GOT3 (cell line): ENCODE measurements at regions not wholly inside any gene's neighbourhood (a gene's known extent, or its start where the extent isn't known, plus 50 kb on each side); places are given as distances from the start of the nearest gene placed in this dataset.
A peak's percentile ranks its signal among the peaks of the same experiment; 100 is the strongest.
"Not testable (repeated sequence)": the region's sequence is repeated elsewhere in the genome, so short reads cannot be mapped to it uniquely, and the experiment has no call there.

ENCODE experiments used
- DNase-seq: peaks from one replicate; lab custom pipeline; 2025; ENCODE audit warnings: mixed read lengths; lab: John Stamatoyannopoulos, UW

DNA sequence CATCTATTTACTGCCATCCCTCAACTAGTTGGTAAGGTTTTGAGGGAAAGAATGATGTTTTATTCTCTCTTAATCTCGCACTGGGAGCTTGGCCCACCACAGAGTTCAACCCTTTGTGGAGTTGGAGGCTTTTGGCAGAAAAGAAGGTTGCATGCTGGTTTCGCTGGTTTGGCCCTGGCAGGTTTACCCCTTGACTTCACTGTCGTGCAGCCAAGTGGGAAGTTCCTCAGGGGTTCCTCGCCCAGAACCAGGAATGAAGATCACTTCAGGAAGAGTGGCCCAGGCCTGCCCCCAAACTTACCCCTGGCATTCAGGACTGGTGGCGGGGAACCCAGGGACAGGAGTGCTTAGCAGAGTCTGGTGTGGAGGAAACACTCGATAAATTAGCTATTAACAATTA, 103.1 kb upstream of the LYZL2 start:
- DNase-seq, result no peak

DNA sequence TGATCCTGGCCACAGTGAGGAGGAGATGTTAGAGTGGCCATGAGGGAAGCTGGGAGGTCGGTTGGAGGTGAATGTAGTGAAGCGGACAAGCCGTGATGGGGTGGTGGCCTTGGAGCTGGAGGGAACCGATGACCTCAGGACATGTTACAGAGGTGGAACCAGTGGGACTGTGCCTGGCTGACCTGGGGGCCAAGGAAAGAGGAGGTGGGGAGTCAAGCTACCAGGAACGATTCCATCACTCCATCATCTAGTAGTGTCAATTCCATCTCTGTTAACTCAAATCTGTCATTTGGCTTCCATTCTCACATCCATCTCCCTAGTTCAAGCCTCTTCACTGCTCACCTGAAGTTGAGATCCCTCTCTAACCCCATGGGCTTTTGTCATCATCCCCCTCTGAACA, 102.4 kb upstream of the LYZL2 start:
- DNase-seq, result no peak

DNA sequence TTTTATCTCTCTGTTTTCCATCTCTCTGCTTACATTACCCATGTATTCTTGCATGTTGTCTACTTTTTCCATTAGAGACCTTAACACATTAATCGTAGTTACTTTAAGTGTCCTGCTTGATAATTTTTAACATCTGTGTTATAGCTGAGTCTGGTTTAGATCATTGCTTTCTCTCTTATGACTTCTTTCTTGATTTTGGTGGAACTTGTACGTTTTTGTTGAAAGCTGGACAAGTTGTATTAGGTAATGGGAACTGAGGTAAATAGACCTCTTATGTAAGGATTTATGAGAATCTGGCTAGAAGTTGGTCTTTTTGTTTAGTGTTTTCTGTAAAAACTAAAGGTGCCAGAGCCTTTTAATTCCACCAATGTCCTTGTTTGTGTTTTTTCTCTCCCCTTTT, 100.8 kb upstream of the LYZL2 start:
- DNase-seq, result no peak

DNA sequence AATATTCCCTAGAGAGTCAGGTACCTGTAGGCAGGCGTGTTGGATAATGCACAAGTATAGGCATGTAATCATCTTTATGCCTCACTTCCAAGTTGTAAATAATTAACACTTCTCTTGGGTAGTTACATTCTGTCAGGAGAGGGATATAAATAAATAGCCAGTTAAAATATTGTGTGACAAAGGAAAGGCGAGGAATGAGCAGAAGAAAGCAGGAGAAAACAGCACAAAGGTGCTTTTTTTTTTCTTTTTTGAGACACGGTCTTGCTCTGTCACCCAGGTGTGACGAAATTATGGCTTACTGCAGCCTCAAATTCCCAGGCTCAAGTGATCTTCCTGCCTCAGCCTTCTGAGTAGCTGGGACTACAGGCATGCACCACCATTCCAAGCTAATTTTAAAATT, 99.2 kb upstream of the LYZL2 start:
- DNase-seq, result no peak

DNA sequence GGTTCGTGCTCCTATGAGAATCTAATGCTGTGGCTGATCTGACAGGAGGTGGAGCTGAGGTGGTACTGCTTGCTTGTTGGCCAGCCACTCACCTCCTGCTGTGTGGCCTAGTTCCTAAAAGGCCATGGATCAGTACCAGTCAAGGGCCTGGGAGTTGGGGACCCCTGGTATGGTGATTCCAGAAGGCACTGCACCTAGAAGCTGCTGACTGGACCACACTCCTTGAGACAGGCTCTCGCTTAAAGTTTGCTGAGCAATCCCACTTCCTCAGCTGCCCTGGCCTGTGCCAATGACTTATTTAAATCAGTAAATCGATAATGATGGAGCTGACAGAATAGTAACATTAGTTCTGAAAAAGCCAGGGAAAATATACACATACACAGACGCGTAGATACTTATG, 98.6 kb upstream of the LYZL2 start:
- DNase-seq, result no peak

DNA sequence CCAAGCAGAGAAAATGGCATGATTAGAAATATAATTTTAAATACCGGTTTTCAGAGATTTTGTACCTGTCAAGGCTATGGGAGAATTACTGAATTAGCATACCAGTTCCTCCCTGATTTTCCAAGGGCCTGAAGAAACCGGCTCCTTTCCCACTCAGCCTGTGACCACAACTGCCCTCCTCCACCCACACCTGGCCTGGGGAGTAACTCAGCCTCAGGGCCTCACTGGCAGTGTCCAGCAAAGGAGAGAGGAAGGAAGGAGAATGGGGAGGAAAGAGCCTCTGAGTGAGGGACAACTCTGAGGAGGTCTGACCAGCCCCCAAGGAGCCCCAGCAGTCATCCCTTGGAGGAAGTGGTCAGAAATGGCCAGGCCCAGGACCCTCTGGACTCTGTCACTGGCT, 98.0 kb upstream of the LYZL2 start:
- DNase-seq, result no peak

DNA sequence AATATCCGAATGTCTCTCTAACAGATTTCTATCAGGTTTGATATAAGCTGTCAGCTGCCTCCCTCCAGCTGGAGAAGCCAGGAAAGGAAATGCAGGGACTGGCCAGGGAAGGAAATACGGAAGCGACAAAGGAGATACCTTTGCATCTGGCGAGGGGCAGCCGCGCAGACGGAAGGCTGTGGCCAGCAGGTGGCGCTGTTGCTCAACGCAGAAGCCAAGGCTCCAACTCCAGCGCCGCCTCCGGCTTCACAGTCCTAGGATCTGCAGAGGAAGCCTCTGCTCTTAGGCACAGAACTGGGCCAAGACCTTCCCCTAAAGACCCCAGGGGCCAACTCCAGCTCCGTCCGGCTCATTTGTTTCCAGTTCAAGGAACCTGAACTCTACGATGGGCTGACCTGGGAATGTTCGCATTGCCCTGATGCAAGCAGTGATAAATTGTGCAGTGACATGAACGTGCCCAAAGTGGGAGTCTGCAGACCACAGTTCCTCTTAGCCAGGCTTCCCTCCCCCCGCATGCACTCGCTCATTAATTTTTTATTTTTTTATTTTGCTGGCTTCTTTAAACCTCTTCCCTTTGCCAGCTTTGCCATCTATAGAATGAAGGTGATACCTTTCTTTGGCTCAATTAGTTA, 97.3 kb upstream of the LYZL2 start:
- peak; percentile 53 for DNase-seq

DNA sequence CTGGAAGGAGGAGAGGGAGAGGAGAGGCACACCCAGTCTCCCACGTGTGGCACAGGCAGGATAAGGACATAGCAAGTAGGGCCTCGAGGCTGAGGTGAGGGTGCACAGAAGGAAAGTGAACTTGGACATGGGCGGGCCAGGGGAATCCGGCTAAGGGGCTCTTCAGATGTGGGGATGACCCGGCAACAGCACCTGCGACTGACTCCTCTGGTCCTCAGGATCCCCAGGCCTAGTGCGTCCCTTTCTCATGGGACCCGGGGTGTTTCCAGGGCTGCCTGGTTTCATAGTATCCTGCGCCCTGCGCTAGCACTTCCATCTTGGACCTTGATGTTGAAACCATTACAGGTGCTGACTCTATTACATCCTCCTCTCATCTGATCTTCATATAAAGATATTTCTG, 96.1 kb upstream of the LYZL2 start:
- no peak for DNase-seq

DNA sequence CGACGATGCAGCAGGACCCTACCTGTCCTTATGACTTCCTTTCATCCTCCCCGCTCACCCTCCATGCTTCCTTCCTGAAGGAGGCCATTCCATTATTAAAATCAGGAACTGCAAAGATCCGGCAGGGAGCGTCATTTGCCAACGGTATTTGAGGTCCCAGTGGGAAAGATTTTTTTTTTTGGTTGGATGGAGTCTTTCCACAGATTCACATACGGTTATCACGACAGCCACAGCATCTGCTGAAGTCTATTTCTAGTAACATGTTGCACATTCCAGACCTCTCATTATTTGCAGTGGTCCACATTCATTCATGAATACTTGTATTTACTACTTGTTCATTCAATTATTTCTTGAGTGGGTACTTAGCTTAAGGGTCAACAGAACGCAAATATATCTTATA, 94.7 kb upstream of the LYZL2 start:
- DNase-seq, result no peak

DNA sequence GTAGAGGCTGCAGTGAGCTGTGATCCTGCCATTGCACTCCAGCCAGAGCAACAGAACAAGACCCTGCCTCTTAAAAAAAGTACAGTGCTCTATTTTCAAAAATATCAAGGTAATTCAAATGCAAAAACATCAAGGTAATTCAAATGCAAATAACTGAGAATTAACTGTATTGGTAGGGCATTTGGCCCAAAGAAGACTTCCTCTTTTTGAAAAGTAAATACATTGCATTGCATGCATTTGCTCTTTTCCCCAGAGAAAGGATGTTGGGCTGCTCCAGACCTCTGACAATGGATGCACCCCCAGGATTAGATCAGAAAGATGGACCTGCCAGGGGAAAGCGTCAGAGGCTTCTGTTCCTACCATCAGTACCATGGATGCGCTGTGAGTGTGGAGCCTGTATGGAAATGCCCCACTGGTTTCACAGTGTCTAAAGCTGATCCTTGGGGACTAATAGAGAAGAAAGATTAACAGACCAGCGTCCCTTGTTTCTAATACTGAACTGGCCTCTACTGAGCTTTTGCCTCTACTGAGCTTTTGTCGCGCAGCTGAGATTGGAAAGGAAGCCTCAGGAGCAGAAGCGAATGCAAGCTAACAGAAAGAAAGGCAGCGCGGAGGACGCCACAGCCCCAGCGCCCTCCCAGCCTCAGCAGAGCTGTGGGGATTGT, 93.5 kb upstream of the LYZL2 start:
- no peak for DNase-seq

DNA sequence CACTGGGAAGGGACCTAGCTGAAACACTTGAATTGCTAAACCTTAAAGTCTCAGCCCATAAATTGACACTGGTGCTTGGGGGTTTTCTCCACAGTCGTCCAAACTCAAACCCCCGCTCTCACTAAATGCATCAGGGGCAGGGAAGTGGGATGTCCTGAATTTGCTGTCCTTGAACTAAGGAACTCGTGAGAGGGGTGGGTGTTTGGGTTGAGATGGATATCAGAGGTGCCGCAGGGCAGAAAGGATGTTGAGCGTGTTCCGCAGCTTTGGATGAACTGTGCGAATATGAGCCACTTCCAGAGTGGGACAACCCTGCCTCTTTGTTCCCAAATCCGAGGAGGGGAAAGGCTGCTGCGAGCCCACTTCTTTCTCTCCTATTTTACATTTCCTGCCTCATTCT, 90.3 kb upstream of the LYZL2 start:
- no peak for DNase-seq

DNA sequence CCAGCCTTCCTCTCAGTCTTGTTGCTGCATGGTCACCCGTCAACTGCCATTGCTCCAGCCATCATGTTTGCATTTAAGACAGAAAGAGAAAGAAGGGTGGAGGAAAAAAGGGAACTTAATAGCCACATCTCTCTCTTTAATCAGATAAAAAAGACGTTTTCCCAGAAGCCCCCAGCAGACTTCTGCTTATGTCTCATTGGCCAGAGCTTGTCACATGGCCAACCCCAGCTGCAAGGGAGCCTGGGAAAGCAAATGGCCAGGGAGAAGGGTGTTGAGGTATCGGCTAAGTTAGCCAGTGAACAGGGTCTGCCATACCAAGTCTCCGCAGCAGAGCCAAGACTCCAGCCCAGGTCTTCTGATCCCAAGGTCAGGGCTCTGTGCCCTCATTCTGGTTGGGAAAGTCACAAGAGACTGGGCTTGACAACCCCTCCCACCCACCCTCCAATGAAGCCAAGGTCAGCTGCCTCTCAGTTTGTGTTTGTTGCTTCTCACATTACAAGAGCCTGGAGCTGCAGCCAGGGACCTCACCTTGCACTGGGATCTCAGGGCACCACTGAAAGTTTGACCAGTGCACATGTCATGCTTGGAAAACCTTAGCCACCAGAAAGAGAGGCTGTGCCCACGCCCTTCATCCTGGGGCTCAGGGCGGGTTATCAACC, 80.3 kb upstream of the LYZL2 start:
- no peak for DNase-seq

DNA sequence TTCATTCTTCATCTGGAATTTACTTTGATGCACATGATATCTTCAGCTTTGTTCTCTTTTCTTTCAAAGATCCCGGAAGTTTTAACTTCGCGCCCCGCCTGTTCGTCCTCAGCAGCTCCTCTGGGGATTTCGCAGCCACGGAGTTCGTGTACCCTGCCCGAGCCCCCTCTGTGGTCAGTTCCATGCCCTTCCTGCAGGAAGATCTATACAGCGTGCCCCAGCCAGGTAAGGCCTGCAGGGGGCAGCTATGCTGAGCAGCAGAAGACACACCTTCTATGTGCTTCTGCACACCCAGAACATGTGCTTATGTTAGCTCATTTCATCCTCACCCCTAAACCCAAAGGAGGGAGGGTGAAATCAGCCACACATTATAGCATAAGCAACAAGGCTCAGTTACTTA, 79.7 kb upstream of the LYZL2 start:
- no peak for DNase-seq

DNA sequence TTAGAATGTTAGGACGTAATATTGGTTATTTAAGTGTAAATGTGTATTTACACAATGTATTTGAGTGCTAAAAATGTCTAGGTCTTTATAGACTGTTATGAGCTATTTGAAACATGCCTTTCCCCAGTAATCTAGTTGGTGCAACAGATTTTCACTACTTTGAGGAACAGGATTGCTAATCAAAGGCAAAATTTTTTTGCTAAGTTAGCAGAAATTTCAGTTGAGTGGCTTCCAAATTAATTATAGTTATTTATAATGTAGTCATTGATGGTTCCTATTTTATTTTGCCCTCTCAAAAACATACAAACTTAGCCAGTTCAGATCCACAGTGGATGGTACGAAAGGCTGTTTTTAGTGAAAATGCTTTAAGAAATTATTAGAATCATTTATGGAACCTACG, 78.7 kb upstream of the LYZL2 start:
- DNase-seq, result no peak

DNA sequence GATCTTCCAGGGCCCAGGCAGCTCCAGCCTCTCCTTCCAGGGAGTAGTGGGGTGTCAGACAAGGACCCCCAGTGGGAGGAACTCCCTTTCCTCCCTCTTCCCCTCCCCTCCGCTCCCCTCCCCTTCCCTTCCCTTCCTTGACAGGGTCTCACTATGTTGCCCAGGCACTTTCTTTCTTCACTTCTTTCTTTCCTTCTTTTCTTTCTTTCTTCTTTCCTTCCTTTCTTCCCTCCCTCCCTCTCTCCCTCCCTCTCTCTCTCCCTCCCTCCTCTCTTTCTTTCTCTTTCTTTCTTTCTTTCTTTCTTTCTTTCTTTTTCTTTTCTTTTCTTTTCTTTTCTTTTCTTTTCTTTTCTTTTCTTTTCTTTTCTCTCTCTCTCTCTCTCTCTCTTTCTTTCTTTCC, 76.6 kb upstream of the LYZL2 start:
- DNase-seq, result not testable (repeated sequence)

DNA sequence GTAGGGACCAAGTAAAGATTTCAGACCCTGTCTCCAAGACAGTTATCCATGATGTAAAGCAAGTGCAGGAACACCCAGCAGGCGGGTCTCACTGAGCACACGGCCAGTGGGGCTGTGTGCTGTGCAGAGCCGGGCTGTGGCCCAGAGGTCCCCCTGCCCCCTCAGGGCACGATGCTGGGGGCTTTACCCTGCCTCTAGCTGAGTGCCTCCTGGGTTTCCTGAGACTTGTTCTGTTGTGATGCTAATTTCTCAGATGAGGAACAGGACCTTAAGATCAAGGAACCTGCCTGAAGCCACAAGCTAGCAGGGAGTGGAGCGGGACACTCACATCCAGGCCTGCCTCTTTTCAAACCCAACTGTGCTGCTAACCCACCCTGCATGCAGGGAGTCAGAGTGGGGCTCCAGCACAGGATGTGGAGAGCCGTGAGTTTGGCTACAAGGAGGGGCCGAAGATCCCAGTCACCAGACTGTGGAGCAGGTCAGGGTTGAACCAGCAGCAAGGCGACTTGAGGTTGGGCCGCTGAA, 76.1 kb upstream of the LYZL2 start:
- DNase-seq, result no peak

DNA sequence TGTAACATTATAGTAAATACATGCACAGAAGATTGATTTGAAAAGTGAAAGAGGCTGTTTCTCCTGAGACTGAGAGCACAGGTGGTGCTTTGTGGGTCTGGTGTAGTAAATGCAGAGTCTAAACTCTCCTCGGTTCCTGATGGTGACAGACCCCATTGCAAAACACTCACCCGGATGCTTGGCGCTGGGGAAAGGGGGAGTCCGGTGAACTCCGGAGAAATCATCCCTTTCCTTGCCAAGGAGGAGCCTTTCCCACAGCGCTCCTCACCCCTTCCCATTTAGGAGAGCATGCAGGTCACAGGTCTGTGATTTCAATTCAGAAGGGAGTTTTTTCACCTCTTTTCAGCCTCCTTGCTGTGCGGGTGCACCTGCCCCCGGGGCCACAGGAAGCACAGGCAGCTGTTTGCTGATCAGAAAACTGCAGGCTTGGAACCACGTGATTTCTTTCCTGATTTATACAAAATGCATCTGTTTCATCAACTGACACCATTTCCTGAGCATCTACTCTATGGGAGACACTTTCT, 75.6 kb upstream of the LYZL2 start:
- DNase-seq, result no peak

DNA sequence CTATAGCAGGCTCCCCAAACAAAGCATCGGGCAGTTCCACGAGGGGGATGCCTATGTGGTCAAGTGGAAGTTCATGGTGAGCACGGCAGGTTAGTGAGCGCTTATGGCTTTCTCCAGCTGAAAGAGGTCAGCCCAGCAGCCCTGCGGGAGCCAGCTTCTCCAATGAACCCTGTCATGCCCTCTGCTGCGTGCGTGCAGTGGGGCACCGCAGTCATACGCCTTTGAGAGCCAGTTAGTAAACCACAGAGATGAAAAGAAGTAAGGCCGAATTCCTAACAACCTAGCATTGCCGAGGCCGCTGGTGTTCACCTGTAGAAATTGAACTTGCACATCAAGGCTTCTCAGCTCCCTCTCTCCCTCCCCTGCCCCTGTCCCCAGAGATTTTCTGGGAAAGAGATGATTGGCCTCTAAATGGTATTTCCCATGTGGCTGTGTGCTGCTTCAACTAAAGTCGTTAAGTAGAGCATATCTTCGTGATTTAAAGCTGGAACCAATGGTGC, 75.1 kb upstream of the LYZL2 start:
- DNase-seq, result not testable (repeated sequence)

DNA sequence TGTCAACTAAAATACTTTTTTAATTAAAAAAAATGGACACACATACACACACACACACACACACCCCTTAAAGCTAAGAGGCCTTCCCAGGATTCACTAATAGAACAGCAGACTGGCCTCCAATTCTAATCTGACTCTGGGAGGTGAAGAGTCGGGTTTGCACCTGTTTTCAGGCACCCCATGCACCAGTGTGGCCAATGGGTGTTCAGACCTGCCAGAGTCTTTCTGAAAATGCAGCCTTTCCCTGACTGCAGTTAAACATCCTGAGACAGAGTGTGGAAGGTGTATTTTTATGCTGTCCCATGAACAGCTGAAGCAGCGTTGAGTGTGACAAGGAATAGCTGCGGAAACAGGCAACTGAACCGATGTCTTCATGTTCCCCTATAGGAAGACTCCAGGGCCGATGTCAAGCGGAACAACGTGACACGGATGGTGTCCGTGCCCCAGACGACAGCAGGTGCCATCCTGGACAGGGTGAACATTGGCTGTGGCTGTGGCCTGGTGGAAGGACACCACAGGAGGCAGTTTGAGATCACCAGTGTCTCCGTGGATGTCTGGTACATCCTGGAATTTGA, 74.6 kb upstream of the LYZL2 start:
- DNase-seq, result no peak

DNA sequence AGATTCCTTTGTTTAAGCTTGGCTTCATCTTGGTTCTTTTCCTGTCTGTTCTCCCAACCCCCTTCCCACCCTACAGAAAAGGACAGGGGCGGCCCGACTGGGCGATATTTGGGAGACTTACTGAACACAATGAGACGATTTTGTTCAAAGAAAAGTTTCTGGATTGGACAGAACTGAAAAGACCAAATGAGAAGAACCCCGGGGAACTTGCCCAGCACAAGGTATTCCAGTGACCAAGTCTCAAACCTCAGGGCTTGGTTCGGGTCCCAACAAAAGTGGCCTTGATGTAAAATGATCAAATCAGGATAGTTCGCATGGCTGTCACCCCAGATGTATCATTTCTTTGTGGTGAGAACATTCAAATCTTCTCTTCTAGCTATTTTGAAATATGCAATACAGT, 73.9 kb upstream of the LYZL2 start:
- not testable (repeated sequence) for DNase-seq

DNA sequence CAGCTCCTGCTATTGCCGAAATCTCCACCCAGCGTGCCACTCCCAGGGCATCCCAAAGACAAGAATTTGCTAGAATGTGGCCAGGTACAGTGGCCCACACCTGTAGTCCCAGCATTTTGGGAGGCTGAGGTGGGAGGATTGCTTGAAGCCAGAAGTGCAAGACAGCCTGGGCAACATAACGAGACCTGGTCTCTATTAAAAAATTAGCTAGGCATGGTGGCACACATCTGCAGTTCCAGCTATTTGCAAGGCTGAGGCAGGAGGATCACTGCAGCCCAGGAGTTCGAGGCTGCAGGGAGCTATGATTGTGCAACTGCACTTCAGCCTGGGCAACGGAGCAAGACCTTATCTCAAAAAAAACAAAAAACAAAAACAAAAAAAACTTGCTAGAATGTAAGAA, 73.3 kb upstream of the LYZL2 start:
- DNase-seq, result no peak

DNA sequence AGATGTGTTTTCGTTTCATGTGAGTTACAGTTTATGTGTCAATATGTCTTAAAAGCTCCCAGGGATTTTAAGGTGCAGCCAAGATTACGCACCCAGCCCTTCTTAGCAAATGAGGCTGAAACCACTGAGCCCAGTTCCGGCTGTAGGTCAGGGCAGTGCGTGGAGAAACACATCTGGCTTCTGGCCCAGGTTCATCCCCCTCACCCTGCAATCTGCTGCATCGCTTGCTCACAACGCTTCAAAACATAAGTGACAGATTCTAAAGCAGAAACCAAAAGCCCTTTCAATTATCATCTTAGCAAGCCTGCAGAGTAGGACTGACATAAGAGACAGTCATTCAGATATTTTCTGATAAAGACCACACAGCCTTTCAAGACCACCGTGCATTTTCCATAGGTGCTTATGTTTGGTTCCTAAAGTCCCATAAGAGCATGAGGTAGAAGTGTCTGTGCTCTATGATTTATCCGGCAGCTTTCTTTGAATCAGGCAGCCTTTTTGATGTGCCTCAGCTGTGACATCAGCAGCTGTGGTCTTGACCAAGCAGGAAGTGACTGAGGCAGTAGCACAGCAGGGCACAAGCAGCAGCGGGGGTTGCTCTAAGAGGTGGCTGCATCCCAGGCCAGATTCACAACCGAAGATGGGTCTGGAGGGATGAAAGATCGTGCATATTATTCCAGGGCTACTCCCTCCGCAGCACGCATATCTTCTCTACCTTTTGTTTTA, 72.1 kb upstream of the LYZL2 start:
- no peak for DNase-seq
